ENCODE measurements at regions not wholly inside any gene's neighbourhood (a gene's known extent, or its start where the extent isn't known, plus 50 kb on each side); places are given as distances from the start of the nearest gene placed in this dataset.

DNA sequence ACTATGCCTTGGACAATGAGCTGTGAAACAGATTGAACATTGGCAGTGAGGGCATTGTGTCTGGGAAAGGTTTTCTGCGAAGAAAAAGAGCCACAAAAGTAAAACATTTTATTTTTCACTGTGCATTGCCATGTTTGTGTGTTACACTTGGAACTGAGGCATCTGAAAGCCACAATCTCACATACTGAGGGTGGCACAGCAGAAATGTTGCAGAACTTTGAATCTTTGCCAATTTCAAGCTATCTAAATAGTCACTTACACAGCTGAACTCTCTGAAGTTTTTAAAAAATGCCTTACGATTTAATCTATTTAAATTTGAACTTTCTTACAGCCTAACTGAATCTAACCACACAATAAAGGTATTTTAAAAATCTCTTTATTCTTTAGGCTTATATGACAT is 154.1 kb upstream of the GRM7 start:
- no peak for TF ChIP-seq GATA2 (IDR thresholded peaks at IDR 0.05; ENCODE audit: low read depth, low read length)
- TF ChIP-seq GATA3 (IDR thresholded peaks at IDR 0.05; ENCODE audit: low read depth, low read length), result no peak
